ENCODE measurements at regions not wholly inside any gene's neighbourhood (a gene's known extent, or its start where the extent isn't known, plus 50 kb on each side); places are given as distances from the start of the nearest gene placed in this dataset.

GRCh38 chr2:103986001-103986400 lies 867.9 kb upstream of the POU3F3 start:
- H3K4me1 ChIP-seq (ENCODE audit: insufficient read depth, low read length): 0 out of 2 replicates have a peak, but pooled peaks cover 2% of the 10 kb centered on the region
- no peak overlapping the region for H3K14ac ChIP-seq (ENCODE audit: insufficient read depth, low read length)
- Mint-ChIP-seq H3K9me3 (no peaks in the 10 kb centered on the region), H3K36me3 (ENCODE audit: insufficient read depth in 1 of 3, low read depth in 3 of 3) (no peaks in the 10 kb centered on the region; a peak in 1 of 7 replicates), H3K27me3 (ENCODE audit: low read depth) (no peaks in the 10 kb centered on the region), H3K4me3 (no peak overlapping the region), H3K4me1 (peaks cover 12 to 15% of the 10 kb centered on the region in 2 experiments), H3K27ac (peak overlapping the region in 1 of 3 experiments; percentile 45; a peak in 1 of 7 replicates)
- no peak for TF ChIP-seq CTCF (conservative IDR thresholded peaks at IDR 0.05)
- no peak overlapping the region for H3K9ac ChIP-seq (ENCODE audit: extremely low read depth, insufficient read length, low read length)
- H4K5ac ChIP-seq (ENCODE audit: insufficient read length, low read depth, low read length): no peak overlapping the region
- H2BK20ac ChIP-seq (ENCODE audit: low read depth, low read length, poor library complexity, severe bottlenecking): no peak overlapping the region
- no peaks in the 10 kb centered on the region for H3K79me1 ChIP-seq (ENCODE audit: insufficient read depth, low read depth, low read length, poor library complexity, severe bottlenecking)
- no peak overlapping the region for H2BK12ac ChIP-seq (ENCODE audit: insufficient read length, low read depth, low read length)
- no peak overlapping the region for H4K8ac ChIP-seq (replicated peaks; ENCODE audit: insufficient read length, low read depth, low read length)
- no peaks in the 10 kb centered on the region for H3K9me3 ChIP-seq (ENCODE audit: control insufficient read depth, low read depth, low read length)
- H3K23me2 ChIP-seq (ENCODE audit: insufficient read length, low read depth, low read length, poor library complexity, severe bottlenecking): no peaks in the 10 kb centered on the region
- H3K4me2 ChIP-seq (ENCODE audit: insufficient read depth, insufficient read length, low read length): no peak overlapping the region
- no peak overlapping the region for H3K23ac ChIP-seq (ENCODE audit: insufficient read length, low read depth, low read length)
- no peaks in the 10 kb centered on the region for H3K79me2 ChIP-seq (ENCODE audit: insufficient read depth, low read length)
- no peak overlapping the region for H3T11ph ChIP-seq (ENCODE audit: low read length)
- H2AK5ac ChIP-seq (ENCODE audit: insufficient read length, low read length): no peak overlapping the region
- H2AFZ ChIP-seq (ENCODE audit: low read length): no peak overlapping the region
- no peak overlapping the region for H3K4ac ChIP-seq (ENCODE audit: low read depth, low read length)
- no peak overlapping the region for H2BK5ac ChIP-seq (ENCODE audit: insufficient read length, low read length)
- DNase-seq: no peak
- no peak overlapping the region for H2BK120ac ChIP-seq (ENCODE audit: low read depth, low read length, poor library complexity, severe bottlenecking)
- no peak overlapping the region for H4K91ac ChIP-seq (ENCODE audit: insufficient read length, low read depth, low read length)
- no peaks in the 10 kb centered on the region for H3K27me3 ChIP-seq (ENCODE audit: insufficient read depth, low read length)
- no CpG with 5 or more reads among the region's 4 CpGs for WGBS (ENCODE audit: extremely low coverage, insufficient read length, low lambda C conversion rate)
- H3K27ac ChIP-seq (ENCODE audit: insufficient read length, low read depth, low read length): no peak overlapping the region
- no peak overlapping the region for H3K56ac ChIP-seq (ENCODE audit: insufficient read length, low read depth, low read length)
- no peaks in the 10 kb centered on the region for H4K20me1 ChIP-seq (ENCODE audit: control insufficient read depth, insufficient read depth, insufficient read length)
- H2BK15ac ChIP-seq (ENCODE audit: low read depth, low read length): no peak overlapping the region
- H3K18ac ChIP-seq (ENCODE audit: insufficient read length, low read depth, low read length): no peak overlapping the region

Data from H9 (cell line).